ENCODE measurements at regions not wholly inside any gene's neighbourhood (a gene's known extent, or its start where the extent isn't known, plus 50 kb on each side); places are given as distances from the start of the nearest gene placed in this dataset.
A peak's percentile ranks its signal among the peaks of the same experiment; 100 is the strongest.

- no peaks in the 10 kb centered on the region for H3K9me2 ChIP-seq
- no peaks in the 10 kb centered on the region for H3K27me3 ChIP-seq (ENCODE audit: insufficient read depth)
- no peaks in the 10 kb centered on the region for H3F3A ChIP-seq (replicated peaks; ENCODE audit: insufficient read depth)
- H3K36me3 ChIP-seq (replicated peaks in 1 of 2; ENCODE audit: control insufficient read depth in 1 of 2, insufficient read depth in 2 of 2, low read length in 1 of 2): no peaks in the 10 kb centered on the region
- H3K4me2 ChIP-seq: no peak overlapping the region
- peak overlapping the region in 1 of 2 experiments; percentile 25; a peak in 1 of 4 replicates for H3K4me3 ChIP-seq (ENCODE audit: low read depth in 2 of 2, low read length in 1 of 2)
- H4K20me1 ChIP-seq (ENCODE audit: insufficient read depth): no peaks in the 10 kb centered on the region
- POLR2A ChIA-PET: no interaction called here
- 39% methylated on average over 7 of the region's 7 CpGs for WGBS (ENCODE audit: low lambda C conversion rate)
- CTCF ChIA-PET: interaction anchor here (0.7 to 2.2 kb wide), 21 partner anchors 8 to 1575 kb away, joined by 3 to 15 read pairs (median 4); no protein-coding TSS in a partner anchor
- no peaks in the 10 kb centered on the region for H3K9me3 ChIP-seq
- peak overlapping the region; percentile 16; the same call in 1 of the 2 replicates for H2AFZ ChIP-seq (ENCODE audit: low read depth)
- H3K4me1 ChIP-seq (ENCODE audit: control insufficient read depth in 1 of 2, insufficient read depth in 2 of 2, low read depth in 1 of 2, low read length in 1 of 2): no peaks in the 10 kb centered on the region
- H3K79me2 ChIP-seq (ENCODE audit: insufficient read depth): no peaks in the 10 kb centered on the region
- DNase-seq: no peak
- H3K27ac ChIP-seq (ENCODE audit: low read depth in 2 of 2, low read length in 1 of 2): no peak overlapping the region
- no peak for TF ChIP-seq USF2 (IDR thresholded peaks at IDR 0.05; ENCODE audit: borderline replicate concordance, low read depth, low read length)
- no peak for TF ChIP-seq CTCF (IDR thresholded peaks at IDR 0.05)
- TF ChIP-seq RFX5 (IDR thresholded peaks at IDR 0.05; ENCODE audit: low read length): no peak
- TF ChIP-seq RCOR1 (IDR thresholded peaks at IDR 0.05; ENCODE audit: low read length): no peak
- H3K9ac ChIP-seq: no peak overlapping the region
Measured at GRCh38 chr6:168956141-168956838, 297.4 kb downstream of the THBS2 start.

DNA sequence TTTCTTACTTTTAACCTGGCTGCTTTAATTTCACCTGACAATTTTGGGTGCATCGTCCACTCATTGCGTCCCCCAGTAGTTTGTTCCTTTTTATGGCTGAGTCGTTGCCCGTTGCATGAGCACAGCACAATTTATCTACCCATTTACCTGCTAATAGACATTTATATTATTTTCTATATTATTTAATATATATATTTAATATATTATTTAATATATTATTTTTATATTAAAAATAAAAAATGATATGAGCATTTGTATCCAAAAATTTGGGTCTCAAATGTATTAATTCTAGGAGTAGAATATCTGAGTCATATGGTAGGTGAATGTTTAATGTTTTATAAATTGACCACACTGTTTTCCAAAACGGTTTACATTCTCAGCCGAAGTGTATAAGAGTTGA is 300.2 kb downstream of the THBS2 start:
- no peaks in the 10 kb centered on the region for H3K9me3 ChIP-seq
- TF ChIP-seq TCF12 (IDR thresholded peaks at IDR 0.05) (no peak), EP300 (IDR thresholded peaks at IDR 0.05; ENCODE audit: borderline replicate concordance in 1 of 2, low read depth in 1 of 2, low read length in 1 of 2) (no peak), USF2 (IDR thresholded peaks at IDR 0.05; ENCODE audit: borderline replicate concordance, low read depth, low read length) (no peak), FOXM1 (IDR thresholded peaks at IDR 0.05; ENCODE audit: low read depth) (no peak), RXRA (IDR thresholded peaks at IDR 0.05; ENCODE audit: borderline replicate concordance, low read depth) (no peak), RCOR1 (IDR thresholded peaks at IDR 0.05; ENCODE audit: low read length) (no peak), RAD21 (IDR thresholded peaks at IDR 0.05; ENCODE audit: low read length) (no peak), USF1 (IDR thresholded peaks at IDR 0.05; ENCODE audit: borderline replicate concordance, low read depth) (no peak), ELF1 (IDR thresholded peaks at IDR 0.05) (no peak), CHD2 (IDR thresholded peaks at IDR 0.05; ENCODE audit: low read length, partially characterized antibody) (no peak), GABPA (IDR thresholded peaks at IDR 0.05; ENCODE audit: low read depth) (no peak)
- TF ChIP-seq, protein P1, sequence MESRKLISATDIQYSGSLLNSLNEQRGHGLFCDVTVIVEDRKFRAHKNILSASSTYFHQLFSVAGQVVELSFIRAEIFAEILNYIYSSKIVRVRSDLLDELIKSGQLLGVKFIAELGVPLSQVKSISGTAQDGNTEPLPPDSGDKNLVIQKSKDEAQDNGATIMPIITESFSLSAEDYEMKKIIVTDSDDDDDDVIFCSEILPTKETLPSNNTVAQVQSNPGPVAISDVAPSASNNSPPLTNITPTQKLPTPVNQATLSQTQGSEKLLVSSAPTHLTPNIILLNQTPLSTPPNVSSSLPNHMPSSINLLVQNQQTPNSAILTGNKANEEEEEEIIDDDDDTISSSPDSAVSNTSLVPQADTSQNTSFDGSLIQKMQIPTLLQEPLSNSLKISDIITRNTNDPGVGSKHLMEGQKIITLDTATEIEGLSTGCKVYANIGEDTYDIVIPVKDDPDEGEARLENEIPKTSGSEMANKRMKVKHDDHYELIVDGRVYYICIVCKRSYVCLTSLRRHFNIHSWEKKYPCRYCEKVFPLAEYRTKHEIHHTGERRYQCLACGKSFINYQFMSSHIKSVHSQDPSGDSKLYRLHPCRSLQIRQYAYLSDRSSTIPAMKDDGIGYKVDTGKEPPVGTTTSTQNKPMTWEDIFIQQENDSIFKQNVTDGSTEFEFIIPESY (IDR thresholded peaks at IDR 0.05; ENCODE audit: borderline replicate concordance, low read depth): no peak
- no peaks in the 10 kb centered on the region for H3K9me2 ChIP-seq
- no peaks in the 10 kb centered on the region for H3K79me2 ChIP-seq (ENCODE audit: insufficient read depth)
- no peak overlapping the region for H3K9ac ChIP-seq
- no peak overlapping the region for H2AFZ ChIP-seq (ENCODE audit: low read depth)
- H4K20me1 ChIP-seq (ENCODE audit: insufficient read depth): no peaks in the 10 kb centered on the region
- H3K36me3 ChIP-seq (replicated peaks in 1 of 2; ENCODE audit: control insufficient read depth in 1 of 2, insufficient read depth in 2 of 2, low read length in 1 of 2): no peaks in the 10 kb centered on the region
- WGBS (ENCODE audit: low lambda C conversion rate): 71% methylated on average over 6 of the region's 6 CpGs
- H3K27ac ChIP-seq (ENCODE audit: low read depth in 2 of 2, low read length in 1 of 2): no peak overlapping the region
- no peaks in the 10 kb centered on the region for H3K4me1 ChIP-seq (ENCODE audit: control insufficient read depth in 1 of 2, insufficient read depth in 2 of 2, low read depth in 1 of 2, low read length in 1 of 2)
- H3K27me3 ChIP-seq (ENCODE audit: insufficient read depth): no peaks in the 10 kb centered on the region
- H3F3A ChIP-seq (replicated peaks; ENCODE audit: insufficient read depth): no peaks in the 10 kb centered on the region
- no peak for DNase-seq
- H3K4me3 ChIP-seq (ENCODE audit: low read depth in 2 of 2, low read length in 1 of 2): no peak overlapping the region
- H3K4me2 ChIP-seq: no peak overlapping the region
- CTCF ChIA-PET: interaction anchor here (0.8 kb wide), 1 partner anchor 524 kb away, joined by 3 read pairs; no protein-coding TSS in a partner anchor
- POLR2A ChIA-PET: no interaction called here
